ENCODE measurements at regions not wholly inside any gene's neighbourhood (a gene's known extent, or its start where the extent isn't known, plus 50 kb on each side); places are given as distances from the start of the nearest gene placed in this dataset.
A peak's percentile ranks its signal among the peaks of the same experiment; 100 is the strongest.

- peaks cover 20% of the 10 kb centered on the region for H3K27me3 Mint-ChIP-seq (ENCODE audit: insufficient read depth)
- no peaks in the 10 kb centered on the region for H3K36me3 Mint-ChIP-seq (ENCODE audit: low read depth)
- no peaks in the 10 kb centered on the region for H3K9me3 Mint-ChIP-seq
- no peak for TF ChIP-seq CTCF (IDR thresholded peaks at IDR 0.05)
- DNase-seq: no peak
- peak overlapping the region; percentile 77 for H3K4me3 Mint-ChIP-seq
- no peak overlapping the region for H3K27ac Mint-ChIP-seq
- peaks cover 17% of the 10 kb centered on the region for H3K4me1 Mint-ChIP-seq (ENCODE audit: low read depth)
Observed at GRCh38 chr3:168250415-168250861, 154.7 kb upstream of the GOLIM4 start.

DNA sequence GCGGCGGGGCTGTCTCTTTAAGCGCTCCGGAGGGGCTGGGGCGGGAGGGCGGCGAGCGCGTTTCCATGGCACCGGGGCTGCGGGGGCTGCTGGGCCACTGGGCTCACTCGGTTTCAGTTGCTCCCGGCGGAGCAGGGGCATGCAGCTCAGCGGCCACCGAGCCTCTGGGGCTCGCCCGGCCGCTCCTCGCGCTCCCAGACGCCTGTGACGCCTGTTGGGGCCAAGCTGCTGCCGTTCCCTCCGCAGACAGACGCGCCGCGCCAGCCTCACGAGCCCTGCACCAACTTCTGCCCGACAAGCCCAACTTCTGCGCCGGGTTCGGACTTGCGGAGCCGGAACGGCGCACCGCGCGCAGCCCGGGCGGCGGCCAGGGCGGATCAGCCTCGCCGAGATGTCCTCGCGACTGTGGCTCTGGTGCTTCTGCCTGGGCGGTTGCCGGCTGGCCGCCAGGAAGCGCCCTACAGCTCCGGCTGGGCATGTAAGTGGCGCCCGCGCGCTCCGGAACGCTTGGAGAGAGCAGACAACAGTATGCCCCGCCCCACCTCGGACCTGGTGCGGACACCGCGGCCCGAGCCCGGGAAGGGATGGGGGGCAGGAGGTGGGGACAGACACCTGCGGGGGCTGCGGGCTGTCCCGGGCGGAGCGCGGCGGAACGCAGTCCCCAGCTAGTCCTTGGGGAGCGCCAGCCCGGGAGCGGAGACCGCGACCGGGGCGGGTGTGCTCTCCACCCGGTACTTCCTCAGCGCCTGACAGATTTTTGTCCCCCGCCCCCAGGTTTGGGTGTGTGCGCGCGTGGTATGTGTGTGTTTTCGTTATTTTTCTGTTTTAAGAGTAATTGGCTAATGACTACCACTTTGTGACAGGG is 154.1 kb upstream of the GOLIM4 start:
- TF ChIP-seq CTCF (IDR thresholded peaks at IDR 0.05): peak; percentile 64
- Mint-ChIP-seq H3K27ac (no peak overlapping the region), H3K27me3 (ENCODE audit: insufficient read depth) (peaks cover 20% of the 10 kb centered on the region), H3K36me3 (ENCODE audit: low read depth) (no peaks in the 10 kb centered on the region), H3K4me3 (peak overlapping the region; percentile 89), H3K4me1 (ENCODE audit: low read depth) (peaks cover 17% of the 10 kb centered on the region), H3K9me3 (no peaks in the 10 kb centered on the region)
- peak; percentile 57 for DNase-seq

DNA sequence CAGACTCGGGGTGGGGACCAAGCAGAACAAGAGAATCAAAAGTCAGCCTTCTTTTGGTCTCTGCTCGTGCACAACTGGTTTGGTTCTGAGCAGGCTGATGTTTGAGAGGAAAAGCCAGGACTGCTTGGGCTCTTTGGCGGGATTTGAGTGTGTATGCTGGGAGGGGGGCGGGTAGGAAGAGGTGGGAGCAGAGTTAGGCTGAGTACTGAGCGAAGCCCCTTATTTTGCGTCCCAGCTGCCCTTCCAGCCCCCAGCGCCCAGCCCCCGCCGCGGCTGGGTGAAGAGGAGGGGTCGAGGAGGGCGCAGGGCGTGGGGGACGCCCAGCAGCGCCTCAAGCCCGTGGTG is 153.5 kb upstream of the GOLIM4 start:
- Mint-ChIP-seq H3K27ac (no peak overlapping the region), H3K9me3 (no peaks in the 10 kb centered on the region), H3K36me3 (ENCODE audit: low read depth) (no peaks in the 10 kb centered on the region), H3K4me3 (peak overlapping the region; percentile 89), H3K4me1 (ENCODE audit: low read depth) (peaks cover 17% of the 10 kb centered on the region), H3K27me3 (ENCODE audit: insufficient read depth) (peaks cover 20% of the 10 kb centered on the region)
- TF ChIP-seq CTCF (IDR thresholded peaks at IDR 0.05): no peak
- no peak for DNase-seq

- Mint-ChIP-seq H3K36me3 (ENCODE audit: low read depth) (no peaks in the 10 kb centered on the region), H3K27ac (no peak overlapping the region), H3K4me3 (peak overlapping the region; percentile 89), H3K4me1 (ENCODE audit: low read depth) (peaks cover 17% of the 10 kb centered on the region), H3K27me3 (ENCODE audit: insufficient read depth) (peaks cover 20% of the 10 kb centered on the region), H3K9me3 (no peaks in the 10 kb centered on the region)
- TF ChIP-seq CTCF (IDR thresholded peaks at IDR 0.05): no peak
- no peak for DNase-seq
Observed at GRCh38 chr3:168248383-168249204, 152.9 kb upstream of the GOLIM4 start.

- Mint-ChIP-seq H3K36me3 (ENCODE audit: low read depth) (no peaks in the 10 kb centered on the region), H3K27ac (no peak overlapping the region), H3K4me1 (ENCODE audit: low read depth) (no peaks in the 10 kb centered on the region), H3K27me3 (ENCODE audit: insufficient read depth) (no peaks in the 10 kb centered on the region; the same call in 1 of the 2 replicates), H3K9me3 (no peaks in the 10 kb centered on the region), H3K4me3 (no peak overlapping the region)
- DNase-seq: no peak
- TF ChIP-seq CTCF (IDR thresholded peaks at IDR 0.05): no peak
Observed at GRCh38 chr3:168241156-168241555, 145.4 kb upstream of the GOLIM4 start.
